H1 (cell line): ENCODE measurements at regions not wholly inside any gene's neighbourhood (a gene's known extent, or its start where the extent isn't known, plus 50 kb on each side); places are given as distances from the start of the nearest gene placed in this dataset.

Source experiments
- CTCF ChIA-PET: fragments of 300-600 bp; sonication (Branson Sonifier 250); formaldehyde crosslinking; loops from one replicate; lab custom pipeline; 2021; ENCODE audit not compliant: partially characterized antibody; lab: Charles Lee
- POLR2A ChIA-PET: fragments of 300-600 bp; sonication (Branson Sonifier 250); formaldehyde crosslinking; loops from one replicate; lab custom pipeline; 2021; ENCODE audit warnings: inconsistent platforms; ENCODE audit not compliant: partially characterized antibody; lab: Charles Lee
- DNase-seq, 2 experiments: peaks; one replicate each; pipeline versions ENCODE4 v3.0.0 to v3.0.0-alpha.2; 2010 to 2022; ENCODE audit warnings: low spot score in 2 of 2, low read depth in 1 of 2, mixed read lengths in 1 of 2
- FAIRE-seq: peaks from 2 replicates; lab custom pipeline; 2011; peaks lifted over from hg19 to GRCh38; lab: Jason Lieb, UNC
- H2AFZ ChIP-seq: 2 replicates; pipeline ENCODE4 v1.8.1; 2012; ENCODE audit warnings: low read length, inconsistent platforms
- H2AK5ac ChIP-seq: 2 replicates; pipeline ENCODE4 v1.6.1; 2013; ENCODE audit warnings: low read depth, low read length
- H2BK120ac ChIP-seq: replicated peaks from 2 replicates; pipeline ENCODE3; 2013; ENCODE audit warnings: low read depth, low read length, inconsistent platforms
- H2BK12ac ChIP-seq: 2 replicates; pipeline ENCODE4 v1.6.1; 2013; ENCODE audit warnings: low read depth, low read length
- H2BK15ac ChIP-seq: 2 replicates; pipeline ENCODE4 v1.6.1; 2013; ENCODE audit warnings: low read length
- H2BK20ac ChIP-seq: 2 replicates; pipeline ENCODE4 v1.6.1; 2013; ENCODE audit warnings: low read length
- H2BK5ac ChIP-seq: 2 replicates; pipeline ENCODE4 v1.6.1; 2013; ENCODE audit warnings: low read depth, low read length
- H3K14ac ChIP-seq: 2 replicates; pipeline ENCODE4 v1.6.1; 2013; ENCODE audit warnings: inconsistent platforms; ENCODE audit not compliant: insufficient read length
- H3K18ac ChIP-seq: 2 replicates; pipeline ENCODE4 v1.6.1; 2013; ENCODE audit warnings: low read length; ENCODE audit errors: extremely low read depth
- H3K23ac ChIP-seq: 2 replicates; pipeline ENCODE4 v1.6.1; 2013; ENCODE audit warnings: inconsistent platforms; ENCODE audit not compliant: insufficient read length
- H3K23me2 ChIP-seq: 2 replicates; pipeline ENCODE4 v1.6.1; 2013; ENCODE audit warnings: low read depth, low read length
- H3K27ac ChIP-seq: 2 replicates; pipeline ENCODE4 v1.6.1; 2011; ENCODE audit warnings: low read depth, low read length, inconsistent platforms
- H3K27me3 ChIP-seq, 4 experiments: replicated peaks in 1 of 4; 1 replicate in 1 of 4; 2 replicates in 3 of 4; pipeline versions ENCODE4 v1.6.1 to v1.8.1; 2011 to 2013; ENCODE audit warnings: low read length in 3 of 4, mild to moderate bottlenecking in 3 of 4, inconsistent platforms in 2 of 4, mixed read lengths in 2 of 4, moderate library complexity in 1 of 4; ENCODE audit not compliant: control insufficient read depth in 3 of 4, insufficient read depth in 3 of 4; ENCODE audit errors: extremely low read depth in 1 of 4
- H3K36me3 ChIP-seq, 4 experiments: 2 replicates each; pipeline versions ENCODE4 v1.6.1 to v1.8.1; 2011 to 2013; ENCODE audit warnings: mild to moderate bottlenecking in 4 of 4, low read length in 3 of 4, moderate library complexity in 2 of 4, control low read depth in 1 of 4, inconsistent platforms in 1 of 4; ENCODE audit not compliant: insufficient read depth in 4 of 4, control insufficient read depth in 2 of 4
- H3K4ac ChIP-seq: replicated peaks from 2 replicates; pipeline ENCODE3; 2013; ENCODE audit warnings: low read length, low read depth, mixed read lengths, inconsistent platforms; ENCODE audit not compliant: insufficient read length
- H3K4me1 ChIP-seq, 4 experiments: replicated peaks in 1 of 4; 1 replicate in 1 of 4; 2 replicates in 3 of 4; pipeline versions ENCODE4 v1.6.1 to v1.8.1; 2011 to 2013; ENCODE audit warnings: low read length in 3 of 4, inconsistent platforms in 2 of 4, mixed read lengths in 1 of 4; ENCODE audit not compliant: insufficient read depth in 4 of 4, control insufficient read depth in 3 of 4
- H3K4me2 ChIP-seq, 2 experiments: 2 replicates each; pipeline versions ENCODE4 v1.6.1 to v1.8.1; 2011 to 2013; ENCODE audit warnings: low read depth in 2 of 2, low read length in 2 of 2, control low read depth in 1 of 2, inconsistent platforms in 1 of 2, mild to moderate bottlenecking in 1 of 2; ENCODE audit not compliant: insufficient read depth in 1 of 2
- H3K4me3 ChIP-seq, 4 experiments: fragments of 200-600, 300-600 bp in 1 of 4; sonication (generic), shearing (Covaris generic), sonication (Bioruptor Twin) in 1 of 4; 2 replicates each; pipeline versions ENCODE4 v1.5.1 to v1.8.1; 2011 to 2016; ENCODE audit warnings: low read length in 4 of 4, low read depth in 3 of 4, control low read depth in 2 of 4, inconsistent platforms in 2 of 4, mild to moderate bottlenecking in 2 of 4, mixed read lengths in 1 of 4, moderate library complexity in 1 of 4; ENCODE audit not compliant: insufficient read depth in 2 of 4; ENCODE audit errors: extremely low read depth in 1 of 4
- H3K56ac ChIP-seq: replicated peaks from 2 replicates; pipeline ENCODE3; 2013; ENCODE audit warnings: low read depth, mild to moderate bottlenecking, mixed read lengths, low read length, inconsistent platforms; ENCODE audit not compliant: insufficient read length
- H3K79me1 ChIP-seq: 2 replicates; pipeline ENCODE4 v1.6.1; 2013; ENCODE audit warnings: low read depth, low read length, control low read depth
- H3K79me2 ChIP-seq, 2 experiments: 2 replicates each; pipeline versions ENCODE4 v1.6.1 to v1.8.1; 2012 to 2013; ENCODE audit warnings: low read length in 2 of 2, mild to moderate bottlenecking in 2 of 2, inconsistent platforms in 1 of 2; ENCODE audit not compliant: insufficient read depth in 2 of 2, control insufficient read depth in 1 of 2
- H3K9ac ChIP-seq, 4 experiments: replicated peaks in 1 of 4; 1 replicate in 1 of 4; 2 replicates in 3 of 4; pipeline versions ENCODE4 v1.6.1 to v1.8.1; 2011 to 2013; ENCODE audit warnings: low read depth in 3 of 4, low read length in 3 of 4, control low read depth in 2 of 4, mild to moderate bottlenecking in 2 of 4, moderate library complexity in 2 of 4, inconsistent platforms in 1 of 4; ENCODE audit errors: extremely low read depth in 1 of 4
- H3K9me3 ChIP-seq, 2 experiments: 2 replicates each; pipeline versions ENCODE4 v1.6.1 to v1.8.1; 2012 to 2013; ENCODE audit warnings: mild to moderate bottlenecking in 2 of 2, moderate library complexity in 2 of 2, control low read depth in 1 of 2, inconsistent platforms in 1 of 2, low read depth in 1 of 2, low read length in 1 of 2, mixed read lengths in 1 of 2; ENCODE audit not compliant: insufficient read depth in 2 of 2
- H4K20me1 ChIP-seq, 2 experiments: replicated peaks in 1 of 2; 2 replicates each; pipeline versions ENCODE3 to v1.8.1; 2011 to 2013; ENCODE audit warnings: inconsistent platforms in 2 of 2, low read length in 2 of 2, mild to moderate bottlenecking in 1 of 2; ENCODE audit not compliant: insufficient read depth in 2 of 2, control insufficient read depth in 1 of 2
- H4K5ac ChIP-seq: 2 replicates; pipeline ENCODE4 v1.6.1; 2013; ENCODE audit warnings: low read length, low read depth, mixed read lengths, inconsistent platforms; ENCODE audit not compliant: insufficient read length
- H4K8ac ChIP-seq: 2 replicates; pipeline ENCODE4 v1.8.0; 2013; ENCODE audit warnings: mild to moderate bottlenecking, moderate library complexity, low read length, inconsistent platforms; ENCODE audit not compliant: insufficient read depth; ENCODE audit errors: extremely low read depth
- H4K91ac ChIP-seq: replicated peaks from 2 replicates; pipeline ENCODE3; 2013; ENCODE audit warnings: low read length, mixed read lengths, inconsistent platforms; ENCODE audit not compliant: insufficient read length
- EP300 ChIP-seq, 2 experiments: IDR thresholded peaks; 1 replicate in 1 of 2; 2 replicates in 1 of 2; pipeline ENCODE4 v1.6.1; 2011 to 2012; ENCODE audit warnings: low read depth in 2 of 2, low read length in 2 of 2, mild to moderate bottlenecking in 2 of 2, borderline replicate concordance in 1 of 2, inconsistent platforms in 1 of 2, moderate library complexity in 1 of 2
- FOSL1 ChIP-seq: IDR thresholded peaks from 2 replicates; pipeline ENCODE4 v1.6.1; 2011; ENCODE audit warnings: mild to moderate bottlenecking, low read depth, low read length, moderate library complexity; ENCODE audit not compliant: insufficient read depth
- GTF2F1 ChIP-seq: IDR thresholded peaks from 2 replicates; pipeline ENCODE4 v1.6.1; 2012; ENCODE audit warnings: low read depth, low read length, improper control_type of control experiment, borderline replicate concordance
- HDAC6 ChIP-seq: IDR thresholded peaks from one replicate; pipeline ENCODE4 v1.7.1; 2012; ENCODE audit warnings: low read depth, mild to moderate bottlenecking, inconsistent platforms, low read length, moderate library complexity
- KDM4A ChIP-seq: IDR thresholded peaks from one replicate; pipeline ENCODE4 v1.7.1; 2012; ENCODE audit warnings: low read depth, mild to moderate bottlenecking, moderate library complexity, low read length, inconsistent platforms; ENCODE audit not compliant: severe bottlenecking
- POLR2A ChIP-seq, 2 experiments: IDR thresholded peaks; 1 replicate in 1 of 2; 2 replicates in 1 of 2; pipeline ENCODE4 v1.6.1; 2011; ENCODE audit warnings: low read depth in 2 of 2, low read length in 2 of 2, mild to moderate bottlenecking in 2 of 2; ENCODE audit errors: control extremely low read depth in 1 of 2
- POU5F1 ChIP-seq: IDR thresholded peaks from 2 replicates; pipeline ENCODE4 v1.6.1; 2011; ENCODE audit warnings: low read depth, mild to moderate bottlenecking, low read length, moderate library complexity
- WGBS, 2 experiments: shearing (Covaris generic) in 1 of 2; methylation state at CpG; one replicate each; pipeline versions ENCODE4 v1.1.6 to v1.1.7; 2013 to 2015; ENCODE audit warnings: low lambda C conversion rate in 2 of 2, mixed read lengths in 2 of 2, inconsistent platforms in 1 of 2, low coverage in 1 of 2, missing lambda C conversion rate in 1 of 2; ENCODE audit not compliant: insufficient replicate concordance in 2 of 2, insufficient coverage in 1 of 2, insufficient read length in 1 of 2; ENCODE audit errors: extremely low coverage in 1 of 2, missing lambda C conversion rate in 1 of 2; 5-methylcytosine and 5-hydroxymethylcytosine counted together

- no peak overlapping the region for H2BK120ac ChIP-seq
- H3K23ac ChIP-seq = no peak overlapping the region
- no peaks in the 10 kb centered on the region for H3K79me1 ChIP-seq
- H3K4me1 ChIP-seq = no peaks in the 10 kb centered on the region
- no peaks in the 10 kb centered on the region for H3K23me2 ChIP-seq
- no peak overlapping the region; the same call in 1 of the 2 replicates for H3K18ac ChIP-seq
- H3K79me2 ChIP-seq = no peaks in the 10 kb centered on the region
- H3K4me3 ChIP-seq = no peak overlapping the region
- no peaks in the 10 kb centered on the region for H3K9me3 ChIP-seq
- no peak overlapping the region for H4K8ac ChIP-seq
- no peak overlapping the region; the same call in 1 of the 2 replicates for H2AFZ ChIP-seq
- no peak overlapping the region for H3K4ac ChIP-seq
- no peak for DNase-seq
- no peak overlapping the region for H3K14ac ChIP-seq
- H3K36me3 ChIP-seq = no peaks in the 10 kb centered on the region; a peak in 1 of 8 replicates
- POLR2A ChIA-PET = no interaction called here
- H3K4me2 ChIP-seq = no peak overlapping the region
- H2BK20ac ChIP-seq = no peak overlapping the region
- H4K5ac ChIP-seq = no peak overlapping the region
- no peak for TF ChIP-seq POLR2A (IDR thresholded peaks at IDR 0.05; ENCODE audit: control extremely low read depth in 1 of 2, low read depth in 2 of 2, low read length in 2 of 2)
- TF ChIP-seq GTF2F1 = no peak
- no peak for TF ChIP-seq EP300 (IDR thresholded peaks at IDR 0.05; ENCODE audit: borderline replicate concordance in 1 of 2, low read depth in 2 of 2, low read length in 2 of 2)
- no peak for TF ChIP-seq HDAC6
- no peak for TF ChIP-seq KDM4A
- TF ChIP-seq FOSL1 = no peak
- no peak for TF ChIP-seq POU5F1
- CTCF ChIA-PET = no interaction called here
- H4K91ac ChIP-seq = no peak overlapping the region
- H4K20me1 ChIP-seq = no peaks in the 10 kb centered on the region
- no peak overlapping the region for H3K27ac ChIP-seq
- H2BK5ac ChIP-seq = no peak overlapping the region
- no peak overlapping the region for H2BK15ac ChIP-seq
- H3K56ac ChIP-seq = no peak overlapping the region
- H3K27me3 ChIP-seq = no peaks in the 10 kb centered on the region
- no peak for FAIRE-seq
- no peak overlapping the region for H2BK12ac ChIP-seq
- no peak overlapping the region for H3K9ac ChIP-seq
- H2AK5ac ChIP-seq = no peak overlapping the region
- WGBS, 2 experiments = 86% methylated on average over 7 of the region's 7 CpGs; no CpG with 5 or more reads in 1 of the 2 experiments
These were observed 333.9 kb upstream of the CNR1 start for GRCh38 chr6:88499845-88500699.
